Activated CD4-positive, alpha-beta T cell treated with anti-CD3 and anti-CD28 coated beads, Interleukin-2, Interleukin-6, amounts not matched to agents 100 ng/mL and 50 ng/mL, durations not matched to agents 16 hours and 8 hours (primary cell): ENCODE measurements at regions not wholly inside any gene's neighbourhood (a gene's known extent, or its start where the extent isn't known, plus 50 kb on each side); places are given as distances from the start of the nearest gene placed in this dataset.
"Not testable (repeated sequence)": the region's sequence is repeated elsewhere in the genome, so short reads cannot be mapped to it uniquely, and the experiment has no call there.

ENCODE experiments used
- DNase-seq: peaks from one replicate; pipeline ENCODE4 v3.0.0-alpha.2; 2020

DNA sequence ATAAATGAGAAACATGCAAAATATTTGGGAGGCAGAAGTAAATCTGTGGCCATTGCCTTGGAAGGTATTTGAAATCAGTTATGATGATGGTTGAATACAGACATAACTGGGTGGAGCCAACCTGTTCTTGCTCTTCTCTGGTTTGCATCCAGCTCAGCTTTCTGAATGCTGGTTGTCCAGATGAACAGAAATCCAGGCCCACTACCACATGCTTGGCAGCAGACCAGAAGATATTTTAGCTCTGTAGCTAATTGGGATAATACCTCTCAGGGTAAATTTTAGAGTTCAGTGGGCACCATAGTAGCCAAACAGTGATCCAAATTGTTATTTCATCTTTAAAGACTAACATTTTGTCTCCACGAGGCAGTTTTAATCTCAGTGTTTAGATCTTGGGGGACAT, 308.3 kb downstream of the RAB38 start:
- DNase-seq, result no peak

DNA sequence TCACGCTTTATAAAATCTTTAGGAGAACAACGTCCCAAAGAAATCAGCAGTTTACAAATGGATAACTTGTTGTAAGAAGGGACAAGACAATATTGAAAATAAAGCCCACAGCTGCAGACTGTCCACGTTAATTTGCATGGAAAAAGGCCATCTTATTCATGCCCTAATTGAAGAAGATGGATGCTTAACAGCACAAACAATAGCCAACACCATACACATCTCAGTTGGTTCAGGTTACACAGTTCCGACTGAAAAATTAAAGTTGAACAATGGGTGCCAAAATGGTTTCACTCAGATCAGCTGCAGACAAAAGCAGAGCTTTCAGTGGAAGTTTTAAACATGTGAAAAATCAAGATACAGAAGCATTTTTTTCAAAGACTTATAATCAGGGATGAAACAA, 314.2 kb downstream of the RAB38 start:
- DNase-seq, result no peak

DNA sequence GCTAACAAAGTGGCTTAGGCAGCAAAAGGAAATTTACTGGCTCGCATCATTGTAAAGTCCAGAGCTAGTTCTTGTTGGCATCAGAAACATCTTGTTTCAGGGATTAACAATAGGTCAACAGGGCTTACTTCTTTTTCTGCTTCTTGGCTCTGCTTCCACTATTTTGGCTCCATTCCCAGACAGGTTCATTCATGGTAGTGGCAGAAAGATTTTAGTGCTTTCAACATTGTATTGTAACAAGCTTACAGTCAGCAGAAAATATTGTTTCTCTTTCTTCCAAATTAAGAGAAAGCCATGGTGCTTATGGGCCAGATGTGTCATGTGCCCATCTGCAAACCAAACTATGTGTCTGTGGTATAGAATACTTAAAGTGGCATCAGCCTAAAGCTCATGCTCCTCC, 315.6 kb downstream of the RAB38 start:
- no peak for DNase-seq

DNA sequence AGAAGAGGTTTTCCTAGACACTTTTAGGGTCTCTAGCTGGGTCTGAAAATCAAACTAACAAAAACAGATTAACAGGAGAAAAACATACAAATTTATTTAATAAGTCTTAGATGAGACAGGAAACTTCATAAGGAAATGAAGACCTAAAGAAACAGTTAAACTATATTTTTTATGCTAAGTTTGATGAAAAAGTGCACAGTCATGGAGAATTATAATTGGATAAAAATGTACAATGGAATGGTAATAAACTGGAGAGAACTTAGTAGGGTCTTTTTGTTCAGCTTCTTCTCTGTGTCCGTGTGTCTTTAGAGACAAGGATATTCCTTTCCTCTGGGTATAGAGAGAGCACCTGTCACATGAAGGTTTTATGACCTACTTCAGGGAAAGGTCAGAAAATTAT, 323.4 kb downstream of the RAB38 start:
- DNase-seq, result no peak

DNA sequence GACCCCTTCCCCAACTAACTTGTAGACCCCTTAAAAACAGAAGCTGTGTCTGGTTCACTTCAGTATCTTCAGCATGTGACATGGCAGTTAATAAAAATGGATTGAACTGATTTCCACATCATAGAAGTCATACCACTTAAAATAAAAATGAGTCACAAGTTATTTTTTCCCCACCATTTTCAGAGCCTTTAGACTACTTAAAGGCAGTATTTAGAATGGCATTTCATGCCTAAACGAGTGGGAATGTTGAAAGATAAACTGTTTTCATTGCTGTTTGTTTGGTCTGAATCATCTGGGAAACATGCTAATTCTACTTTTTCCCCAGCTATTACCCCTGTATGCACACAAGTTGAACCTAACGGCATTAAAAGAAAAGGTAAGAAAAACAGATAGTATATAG, 324.0 kb downstream of the RAB38 start:
- no peak for DNase-seq

DNA sequence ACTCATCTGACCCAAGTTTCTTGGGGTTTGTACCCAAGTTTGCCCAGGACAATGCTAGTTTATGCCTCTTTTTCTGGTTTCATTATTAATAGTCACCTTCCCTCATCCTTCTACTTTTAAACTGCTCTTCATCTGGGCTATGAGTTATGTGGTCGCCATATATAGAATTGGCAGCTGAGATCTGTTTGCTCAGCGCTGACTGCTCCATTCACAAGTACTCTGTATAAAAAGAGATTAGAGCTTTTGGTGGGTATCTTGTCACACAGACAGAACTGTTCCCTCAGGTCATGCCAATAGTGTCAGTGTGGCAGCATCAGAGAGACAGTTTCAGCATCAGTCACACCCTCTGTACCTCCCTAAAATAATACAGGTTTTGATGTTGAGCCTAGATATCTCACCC, 326.0 kb downstream of the RAB38 start:
- no peak for DNase-seq

DNA sequence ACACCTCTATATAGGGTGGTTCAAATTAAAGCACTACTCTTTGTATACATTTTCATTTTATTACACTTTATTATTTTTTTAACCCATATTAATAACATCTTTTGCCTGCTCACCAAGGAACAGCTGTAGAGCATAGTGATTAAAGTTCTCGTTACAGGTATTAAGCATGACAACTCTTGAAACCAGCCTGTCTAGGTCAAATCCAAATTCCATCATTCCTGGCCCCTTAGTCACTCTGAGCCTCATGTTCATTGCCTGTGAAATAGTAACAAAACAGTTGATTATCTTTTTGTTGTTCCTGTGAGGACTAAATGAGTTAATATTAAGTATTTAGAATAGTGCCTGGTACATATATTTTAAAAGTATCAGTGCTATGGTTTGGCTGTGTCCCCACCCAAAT, 334.5 kb downstream of the RAB38 start:
- no peak for DNase-seq

DNA sequence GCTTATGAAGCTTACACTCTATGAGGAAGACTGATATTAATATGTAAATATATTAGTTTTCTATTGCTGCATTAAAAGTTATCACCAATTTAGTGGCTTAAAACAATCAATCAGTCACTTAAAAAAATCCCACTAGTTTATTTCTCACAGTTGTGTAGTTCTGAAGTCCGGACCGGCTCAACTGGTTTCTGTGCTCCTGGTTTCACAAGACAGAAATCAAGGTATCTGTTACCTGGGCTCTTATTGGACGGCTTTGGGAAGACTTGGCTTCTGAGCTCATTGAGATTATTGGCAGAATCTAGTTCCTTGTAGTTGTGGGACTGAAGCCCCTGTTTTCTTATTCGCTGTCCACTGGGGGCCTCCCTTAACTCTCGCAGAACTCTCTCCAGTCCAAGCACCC, 343.0 kb downstream of the RAB38 start:
- no peak for DNase-seq

DNA sequence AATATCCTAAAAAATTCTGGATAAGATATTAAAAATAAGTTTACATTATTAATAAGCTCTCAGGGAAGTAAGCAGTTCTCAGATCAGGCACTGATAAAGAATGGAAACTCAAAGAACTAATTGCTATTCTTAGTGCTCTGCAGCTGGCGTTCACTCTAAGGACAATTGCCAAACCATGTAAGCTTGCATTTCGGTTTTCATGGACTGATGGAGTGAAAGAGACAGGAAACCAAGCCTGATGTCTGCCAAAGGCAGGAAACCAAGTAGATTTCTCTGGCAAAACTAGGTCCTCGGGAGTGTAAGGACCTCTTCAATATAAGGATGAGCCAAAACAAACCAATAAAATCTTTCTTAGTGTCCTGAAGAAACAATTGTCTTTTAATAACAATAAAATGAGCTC, 355.2 kb downstream of the RAB38 start:
- no peak for DNase-seq

DNA sequence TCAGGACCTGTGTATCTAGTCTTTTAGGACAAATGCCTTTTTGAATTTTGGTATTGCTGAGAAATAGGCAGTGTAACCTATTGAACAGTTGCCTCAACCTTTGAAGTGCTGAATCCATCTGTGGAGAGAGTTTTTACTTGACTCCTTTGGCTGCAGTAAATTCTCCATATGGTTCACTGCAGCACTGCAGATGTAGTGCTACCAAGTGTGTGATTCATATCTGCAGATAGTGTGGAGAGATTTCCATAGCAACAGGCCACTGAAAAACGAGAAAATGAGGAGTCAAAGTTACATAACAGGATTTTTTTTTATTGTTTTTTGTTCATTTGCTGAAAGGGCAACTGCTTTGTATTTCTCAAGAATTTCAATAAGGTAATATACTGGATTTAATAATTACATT, 356.1 kb downstream of the RAB38 start:
- DNase-seq, result no peak

DNA sequence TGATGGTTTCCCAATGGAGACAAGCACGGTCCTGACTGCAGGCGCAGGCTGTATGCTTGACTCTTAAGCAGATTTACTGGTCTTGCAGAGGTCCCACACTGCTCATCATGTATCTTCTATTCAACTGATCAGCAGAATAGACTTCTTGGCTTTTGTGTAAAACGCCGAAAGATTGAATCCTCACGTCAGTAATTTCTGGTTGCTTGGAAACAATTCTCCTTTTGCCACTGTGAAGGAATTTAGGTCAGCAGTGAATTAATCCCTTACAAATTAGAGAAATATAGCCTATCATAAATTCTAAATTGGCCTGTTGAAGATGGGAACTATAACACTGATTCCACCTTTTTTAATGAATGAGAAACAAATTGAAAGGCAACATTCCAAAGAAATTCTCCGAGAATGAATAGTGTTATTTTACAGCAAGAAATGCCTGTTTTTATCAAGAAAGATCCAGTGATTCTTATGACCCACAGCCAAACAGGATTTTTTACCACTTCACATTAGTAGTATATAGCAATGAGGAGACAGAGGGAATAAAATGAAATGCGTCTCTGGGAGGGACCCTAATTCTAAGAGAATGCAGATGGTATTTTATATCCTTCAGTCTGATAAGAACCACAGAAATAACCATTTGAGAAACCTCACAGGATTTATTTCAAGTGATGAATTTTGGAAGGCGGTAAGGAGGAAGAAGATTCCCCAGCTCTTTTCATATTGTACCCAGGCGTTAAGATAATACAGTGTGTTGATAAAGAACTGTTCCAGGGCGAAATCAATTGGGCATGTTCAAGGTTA, 362.5 kb downstream of the RAB38 start:
- no peak for DNase-seq

DNA sequence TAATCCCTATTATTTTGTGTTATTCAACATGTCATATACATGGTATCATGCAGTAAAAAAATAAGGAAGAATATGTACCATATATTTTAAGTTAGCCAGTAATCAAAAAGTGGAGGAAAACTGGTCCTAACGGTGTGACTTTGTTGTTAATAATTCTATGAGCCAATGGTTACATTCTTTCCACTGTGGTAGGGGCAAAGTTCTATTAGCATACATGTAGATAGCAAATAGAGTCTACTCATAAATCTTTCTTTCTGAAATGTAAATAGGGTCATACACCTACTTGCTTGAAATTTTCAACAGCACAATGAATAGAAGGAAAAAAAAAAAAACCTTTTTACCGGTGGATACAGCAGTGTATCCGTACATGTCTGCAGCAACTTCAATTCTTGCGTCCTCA, 364.8 kb downstream of the RAB38 start:
- DNase-seq, result no peak

DNA sequence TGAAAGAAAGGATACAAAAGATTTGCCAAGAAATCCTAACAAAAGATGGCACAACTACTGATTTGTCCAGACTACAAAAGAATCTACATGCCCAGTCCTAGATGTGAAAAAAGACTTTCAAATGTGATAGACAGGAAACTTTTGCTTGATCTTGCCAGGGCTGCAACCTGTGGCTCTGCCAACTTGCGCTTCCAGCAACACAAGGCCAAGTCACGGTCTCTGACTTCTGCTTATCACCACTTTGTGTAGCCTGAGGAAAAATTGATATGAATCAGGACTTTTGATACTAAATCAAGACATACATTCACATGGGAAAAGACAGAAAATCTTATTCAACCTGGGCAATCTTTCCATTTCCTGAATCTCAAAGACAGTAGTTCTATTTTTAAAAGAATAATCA, 366.0 kb downstream of the RAB38 start:
- DNase-seq, result no peak

DNA sequence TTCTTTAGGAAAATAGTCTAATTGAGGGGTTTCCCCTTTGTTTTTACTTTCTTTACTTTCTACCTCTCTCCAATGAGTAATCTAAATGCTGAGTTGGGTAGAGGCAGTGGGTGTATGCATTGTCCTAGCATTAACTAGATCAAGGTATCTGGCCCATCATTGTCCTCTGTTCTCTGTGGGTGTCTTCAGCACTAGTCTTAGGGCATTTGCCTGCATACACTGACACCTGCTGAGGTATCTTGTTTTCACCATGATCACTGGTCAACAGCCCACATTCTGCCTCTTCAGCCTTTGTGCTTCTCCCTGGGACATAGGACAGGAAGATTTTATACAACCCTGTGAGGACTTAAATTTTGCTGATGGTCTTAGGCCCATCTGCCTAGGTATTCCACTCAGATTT, 371.1 kb downstream of the RAB38 start:
- DNase-seq, result no peak

DNA sequence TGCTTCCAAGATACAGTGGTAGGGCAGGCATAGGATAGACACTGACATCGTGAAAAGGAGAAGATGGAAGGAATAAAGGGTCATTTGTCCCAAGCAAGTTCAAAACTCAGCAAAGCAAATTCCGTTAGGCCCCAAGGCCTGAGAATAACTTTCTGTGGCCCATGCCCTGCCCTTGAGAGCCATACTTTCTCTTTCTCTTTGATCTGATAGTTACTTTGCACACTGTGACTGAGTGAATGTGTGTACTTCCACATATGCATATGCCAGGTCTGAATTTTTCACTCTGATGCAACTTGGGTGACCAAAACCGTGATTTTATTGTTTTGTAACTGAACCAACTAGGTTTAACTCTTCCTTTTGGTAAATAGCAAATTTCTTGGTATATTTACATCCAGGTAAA, 371.5 kb downstream of the RAB38 start:
- no peak for DNase-seq

DNA sequence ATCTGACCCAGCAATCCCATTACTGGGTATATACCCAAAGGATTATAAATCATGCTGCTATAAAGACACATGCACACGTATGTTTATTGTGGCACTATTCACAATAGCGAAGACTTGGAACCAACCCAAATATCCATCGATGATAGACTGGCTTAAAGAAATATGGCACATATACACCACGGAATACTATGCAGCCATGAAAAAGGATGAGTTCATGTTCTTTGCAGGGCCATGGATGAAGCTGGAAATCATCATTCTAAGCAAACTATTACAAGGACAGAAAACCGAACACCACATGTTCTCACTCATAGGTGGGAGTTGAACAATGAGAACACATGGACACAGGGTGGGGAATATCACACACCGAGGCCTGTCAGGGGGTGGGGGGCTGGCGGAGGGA, 390.4 kb downstream of the RAB38 start:
- not testable (repeated sequence) for DNase-seq

DNA sequence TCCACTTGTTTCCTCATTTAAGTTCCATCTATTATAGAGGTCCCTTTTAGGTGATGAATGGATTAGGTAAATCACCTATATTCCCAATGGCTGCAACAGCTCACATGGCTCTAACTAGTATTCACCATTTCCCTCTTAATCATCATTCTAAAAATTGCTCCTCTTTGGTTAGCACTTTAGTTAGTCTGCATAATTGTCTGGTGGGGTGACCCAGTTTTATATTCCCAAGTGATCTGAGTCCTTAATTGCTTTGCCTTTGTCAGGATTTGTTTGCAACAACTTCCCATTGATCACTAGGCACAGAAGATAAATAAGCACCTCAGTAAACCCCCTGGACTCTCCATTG, 395.2 kb downstream of the RAB38 start:
- DNase-seq, result no peak

DNA sequence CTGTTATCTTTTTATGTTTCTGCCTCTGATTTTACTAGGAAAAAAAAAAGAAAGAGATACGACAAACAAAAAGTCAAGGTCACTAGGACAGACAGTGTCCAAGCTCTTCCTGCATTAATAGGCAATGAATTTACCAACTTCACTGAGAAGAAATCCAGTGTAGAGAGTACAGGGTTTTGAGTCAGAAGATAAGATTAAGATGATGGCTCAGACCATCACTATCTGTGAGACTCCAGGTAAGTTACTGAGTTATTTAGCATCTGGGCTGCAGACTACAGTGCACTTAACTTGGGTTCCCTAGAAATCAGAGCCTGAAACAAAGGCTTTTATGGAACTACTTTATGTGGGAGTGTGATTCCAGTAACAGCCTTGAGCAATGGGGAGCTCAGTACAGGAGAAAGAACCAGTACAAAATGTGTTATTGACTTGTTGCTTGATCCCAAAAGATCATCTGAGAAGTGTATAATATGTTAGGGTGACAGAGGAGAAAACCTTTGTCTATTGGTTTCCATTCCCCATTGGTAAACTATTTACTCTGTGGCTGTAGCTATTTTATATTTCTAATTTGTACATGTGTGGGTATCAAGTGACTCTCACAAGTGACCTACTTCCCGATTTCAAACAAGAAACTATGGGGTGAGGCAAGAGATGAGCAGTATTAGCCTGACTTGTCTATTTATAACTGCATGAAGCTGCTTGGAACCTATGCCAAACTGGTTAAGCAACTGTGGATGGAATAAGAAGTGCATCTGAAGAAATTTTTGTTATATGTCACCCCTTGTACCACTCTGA, 395.8 kb downstream of the RAB38 start:
- DNase-seq, result no peak

DNA sequence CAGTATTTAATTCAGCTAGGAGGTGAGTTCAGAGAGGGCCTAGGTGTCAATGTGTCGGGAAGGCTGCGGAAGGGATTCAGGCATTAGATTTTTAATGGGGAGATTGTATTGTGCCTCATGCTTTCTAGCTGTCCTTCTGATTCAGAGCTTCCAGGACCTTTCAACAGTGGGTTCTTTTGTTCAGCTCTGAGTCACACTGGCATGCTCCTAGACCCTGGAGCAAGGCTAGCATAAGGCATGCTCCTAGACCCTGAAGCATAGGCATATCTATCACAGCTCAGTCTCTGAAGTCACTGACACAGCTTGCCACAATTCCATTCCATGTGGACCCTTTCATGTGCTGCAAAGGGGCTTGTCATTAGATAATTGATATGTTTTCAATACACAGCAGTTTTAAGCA, 396.9 kb downstream of the RAB38 start:
- no peak for DNase-seq

DNA sequence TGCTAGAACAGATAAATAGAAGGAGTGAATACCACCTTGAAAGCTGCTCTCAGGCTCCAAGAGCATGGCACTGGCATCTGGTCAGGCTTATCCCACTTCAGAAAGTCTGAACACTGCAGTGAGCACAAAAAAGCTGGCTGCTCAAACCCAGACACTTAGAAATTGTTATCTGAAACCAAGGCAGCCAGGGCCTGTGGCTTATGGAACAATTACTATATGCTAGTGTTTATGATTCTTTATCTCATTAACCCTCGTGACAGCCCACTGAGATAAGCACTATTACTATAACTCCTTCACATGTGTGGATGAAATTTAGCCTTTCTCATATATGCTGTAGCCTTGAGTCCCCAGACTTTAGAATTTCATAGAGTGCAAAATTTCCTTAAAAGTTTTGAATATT, 400.2 kb downstream of the RAB38 start:
- no peak for DNase-seq

DNA sequence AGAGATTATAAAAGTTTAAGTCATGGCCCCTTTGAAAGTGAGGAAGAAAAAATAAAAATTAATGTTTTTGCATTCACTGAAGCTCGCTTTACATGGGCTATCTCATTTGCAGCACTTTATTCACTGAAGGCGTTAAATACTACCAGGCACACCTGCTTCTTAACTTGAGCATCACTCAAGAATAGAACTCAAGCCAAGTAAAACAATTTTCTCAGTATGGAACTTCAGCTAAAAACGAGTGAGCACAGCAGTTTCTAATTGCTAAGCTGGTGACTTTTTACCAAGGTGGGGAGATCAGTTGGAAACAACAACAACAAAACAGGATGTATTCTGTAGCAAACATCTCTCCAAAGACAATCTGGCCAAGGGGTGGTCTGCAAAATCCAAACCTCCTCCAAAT, 405.6 kb downstream of the RAB38 start:
- DNase-seq, result no peak

DNA sequence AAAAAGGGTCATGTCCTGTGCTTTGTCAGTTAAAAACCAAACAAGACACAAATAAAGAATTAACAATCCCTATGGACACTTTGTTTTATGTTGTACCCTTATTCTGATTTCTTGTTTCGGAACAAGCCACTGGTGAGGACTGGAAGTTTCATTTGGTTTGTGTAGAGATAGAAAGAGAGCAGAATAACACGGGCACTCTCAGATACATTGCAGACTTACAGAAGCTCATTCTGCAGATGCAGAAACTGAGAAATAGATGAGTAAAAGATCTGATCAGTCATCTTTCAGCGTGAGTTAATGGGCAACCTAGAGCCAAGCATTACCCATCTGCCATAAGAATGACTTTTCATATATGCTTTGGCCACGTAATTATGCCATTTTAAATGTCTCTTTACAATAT, 407.6 kb downstream of the RAB38 start:
- no peak for DNase-seq

DNA sequence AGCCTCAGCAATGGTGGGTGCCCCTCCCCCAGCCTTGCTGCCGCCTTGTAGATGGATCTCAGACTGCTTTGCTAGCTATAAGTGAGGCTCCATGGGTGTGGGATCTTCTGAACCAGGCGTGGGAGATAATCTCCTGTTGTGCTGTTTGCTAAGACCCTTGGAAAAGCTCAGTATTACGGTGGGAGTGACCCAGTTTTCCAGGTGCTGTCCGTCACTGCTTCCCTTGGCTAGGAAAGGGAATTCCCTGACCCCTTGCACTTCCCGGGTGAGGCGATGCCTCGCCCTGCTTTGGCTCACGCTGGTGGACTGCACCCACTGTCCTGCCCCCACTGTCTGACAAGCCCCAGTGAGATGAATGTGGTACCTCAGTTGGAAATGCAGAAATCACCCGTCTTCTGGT, 411.2 kb downstream of the RAB38 start:
- not testable (repeated sequence) for DNase-seq

DNA sequence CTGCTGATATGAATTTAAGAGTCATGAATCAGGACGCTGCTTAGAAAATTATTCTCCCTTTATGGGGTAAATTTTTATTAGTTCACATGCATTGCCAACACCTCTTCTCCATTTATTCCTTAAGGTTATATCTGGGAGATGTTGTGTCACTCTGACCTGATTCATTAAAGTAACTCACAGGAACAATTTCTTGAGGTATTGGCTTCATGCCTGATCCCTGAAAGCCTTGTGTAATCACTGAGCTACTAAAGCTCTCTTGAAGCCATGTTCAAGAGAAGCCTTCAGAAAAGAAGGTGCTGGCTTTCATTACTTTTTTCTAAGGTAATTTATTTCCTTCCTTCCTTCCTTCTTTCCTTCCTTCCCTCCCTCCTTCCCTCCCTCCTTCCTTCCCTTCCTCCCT, 420.6 kb downstream of the RAB38 start:
- DNase-seq, result no peak

DNA sequence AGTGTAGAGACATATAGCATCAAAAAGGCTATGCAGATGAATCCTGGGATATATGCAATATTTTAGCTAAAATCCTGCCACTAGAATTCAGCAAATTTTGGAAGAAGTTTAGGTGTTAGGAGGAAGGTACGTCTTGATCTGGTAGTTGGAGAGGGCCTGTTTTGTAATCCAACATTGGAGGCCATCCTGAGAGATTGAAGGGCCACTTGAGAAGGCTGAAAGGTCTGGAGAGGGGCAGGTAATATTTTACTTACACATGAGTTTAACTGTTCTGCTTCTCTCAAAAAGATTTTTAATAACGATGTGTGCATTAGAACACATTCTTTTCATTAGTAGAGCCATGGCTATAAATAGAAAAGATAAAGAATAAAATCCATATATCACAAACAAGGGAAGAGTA, 422.1 kb downstream of the RAB38 start:
- no peak for DNase-seq
